Psoas muscle (tissue), 7 donors: ENCODE measurements at regions not wholly inside any gene's neighbourhood (a gene's known extent, or its start where the extent isn't known, plus 50 kb on each side); places are given as distances from the start of the nearest gene placed in this dataset.

Experiments
- ATAC-seq, 4 donors: fragments of 200-7000 bp; cut with Tn5 transposase; one replicate each; pipeline ENCODE4 v1.9.1; 2020; ENCODE audit warnings: moderate library complexity in 3 of 4, mild to moderate bottlenecking in 2 of 4
- DNase-seq, 2 donors: peaks; one replicate each; pipeline ENCODE4 v3.0.0-alpha.2; 2020
- H3K27ac ChIP-seq: fragments of 200-600 bp; one replicate; pipeline ENCODE4 v1.8.0; 2022
- H3K27me3 ChIP-seq, 3 donors: fragments of 200-600 bp in 1 of 3; one replicate each; pipeline versions ENCODE4 v1.6.1 to v1.8.0; 2013 to 2022; ENCODE audit warnings: low read length in 2 of 3, mild to moderate bottlenecking in 2 of 3, moderate library complexity in 1 of 3; ENCODE audit not compliant: insufficient read depth in 3 of 3
- H3K36me3 ChIP-seq, 2 donors: fragments of 200-600 bp in 1 of 2; one replicate each; pipeline versions ENCODE4 v1.6.1 to v1.8.0; 2013 to 2022; ENCODE audit warnings: low read depth in 1 of 2, mild to moderate bottlenecking in 1 of 2, moderate library complexity in 1 of 2; ENCODE audit not compliant: insufficient read depth in 1 of 2
- H3K4me1 ChIP-seq: fragments of 200-600 bp; one replicate; pipeline ENCODE4 v1.8.0; 2022
- H3K4me3 ChIP-seq: fragments of 200-600 bp; one replicate; pipeline ENCODE4 v1.8.0; 2022; ENCODE audit warnings: mild to moderate bottlenecking
- H3K9me3 ChIP-seq: fragments of 200-600 bp; one replicate; pipeline ENCODE4 v1.8.0; 2022
- CTCF ChIP-seq: fragments of 200-600 bp; IDR thresholded peaks from one replicate; pipeline ENCODE4 v1.8.0; 2022; ENCODE audit warnings: antibody characterized with exemption
- WGBS, 3 donors: extraction: QIAGEN DNeasy Blood & Tissue Kit; methylation state at CpG; one replicate each; pipeline versions ENCODE4 v1.1.6 to v1.1.7; 2013; 5-methylcytosine and 5-hydroxymethylcytosine counted together
- intact Hi-C, 2 donors: fragments of 100-400 bp; cut with DNase I; formaldehyde crosslinking; loops; one replicate each; pipeline versions ENCODE4 v1.11.0 to v1.14.2; 2022
- donor health status: healthy with polysubstance abuse.
- donor health status: DM: no; HTN: no; CAD: no; lungs with moderate emphysema.
- donor health status: Bipolar disorder and iron deficiency.
- donor health status: healthy.
- donor health status: DM: yes; HTN: yes; CAD: no.
- donor health status: DM: no; HTN: no; CAD: no.
- donor health status: DM: yes; HTN: yes; CAD: no.

GRCh38 chr3:80097674-80098073 is 329.9 kb upstream of the ROBO1 start:
- intact Hi-C loops, result no loop called here
- Histone ChIP-seq H3K4me1 (no peaks in the 10 kb centered on the region), H3K27me3 (no peaks in the 10 kb centered on the region), H3K27ac (no peak overlapping the region), H3K9me3 (no peaks in the 10 kb centered on the region), H3K36me3 (no peaks in the 10 kb centered on the region), H3K4me3 (no peak overlapping the region)
- DNase-seq (no peak), ATAC-seq (no peak)
- TF ChIP-seq CTCF, result no peak
- WGBS, 3 donors, result 58 to 72% (median 63%) methylated on average over 2 of the region's 2 CpGs

- no peak for TF ChIP-seq CTCF
- Histone ChIP-seq H3K27me3 (no peaks in the 10 kb centered on the region), H3K4me1 (no peaks in the 10 kb centered on the region), H3K4me3 (no peak overlapping the region), H3K27ac (no peak overlapping the region), H3K36me3 (no peaks in the 10 kb centered on the region), H3K9me3 (no peaks in the 10 kb centered on the region)
- intact Hi-C loops, result no loop called here
- ATAC-seq (no peak), DNase-seq (no peak)
- 68 to 81% (median 73%) methylated on average over 2 of the region's 2 CpGs for WGBS, 3 donors
Observed at GRCh38 chr3:80096909-80097308, 329.1 kb upstream of the ROBO1 start.

- DNase-seq (no peak), ATAC-seq (no peak)
- Histone ChIP-seq H3K27me3 (no peaks in the 10 kb centered on the region), H3K36me3 (no peaks in the 10 kb centered on the region), H3K4me1 (no peaks in the 10 kb centered on the region), H3K9me3 (no peaks in the 10 kb centered on the region), H3K4me3 (no peak overlapping the region), H3K27ac (no peak overlapping the region)
- whole genome bisulfite sequencing, 3 donors, result 52 to 73% (median 61%) methylated on average over 1 of the region's 1 CpG
- TF ChIP-seq CTCF, result no peak
- intact Hi-C loops, result no loop called here
Observed at GRCh38 chr3:80094589-80094988, 326.8 kb upstream of the ROBO1 start.

GRCh38 chr3:80087767-80088166 is 320.0 kb upstream of the ROBO1 start:
- intact Hi-C loops, result no loop called here
- Histone ChIP-seq H3K9me3 (no peaks in the 10 kb centered on the region), H3K4me1 (no peaks in the 10 kb centered on the region), H3K27ac (no peak overlapping the region), H3K4me3 (no peak overlapping the region), H3K27me3 (no peaks in the 10 kb centered on the region), H3K36me3 (no peaks in the 10 kb centered on the region)
- DNase-seq, result no peak
- WGBS, 3 donors, result 44 to 51% (median 47%) methylated on average over 1 of the region's 1 CpG
- no peak for TF ChIP-seq CTCF
- ATAC-seq, result no peak

GRCh38 chr3:80086426-80086825 is 318.6 kb upstream of the ROBO1 start:
- Histone ChIP-seq H3K36me3 (no peaks in the 10 kb centered on the region), H3K9me3 (no peaks in the 10 kb centered on the region), H3K27me3 (no peaks in the 10 kb centered on the region), H3K4me3 (no peak overlapping the region), H3K27ac (no peak overlapping the region), H3K4me1 (no peaks in the 10 kb centered on the region)
- intact Hi-C loops, result no loop called here
- no peak for ATAC-seq
- TF ChIP-seq CTCF, result no peak
- DNase-seq, result no peak
